ENCODE measurements at regions not wholly inside any gene's neighbourhood (a gene's known extent, or its start where the extent isn't known, plus 50 kb on each side); places are given as distances from the start of the nearest gene placed in this dataset.
"Not testable (repeated sequence)": the region's sequence is repeated elsewhere in the genome, so short reads cannot be mapped to it uniquely, and the experiment has no call there.

- WGBS, 5 donors: 69 to 92% (median 82%) methylated on average over 2 of the region's 2 CpGs
- intact Hi-C loops (cut with DNase I; ENCODE audit: low total_unique reads): no loop called here
Measured at GRCh38 chr2:63712748-63713147, 124.0 kb downstream of the MDH1 start.

GRCh38 chr2:63716146-63716545 lies 125.5 kb upstream of the UGP2 start:
- Histone ChIP-seq H3K9me3 (no peaks in the 10 kb centered on the region), H3K27me3 (replicated peaks in 1 of 7) (no peaks in the 10 kb centered on the region), H3K27ac (no peak overlapping the region), H3K4me3 (no peak overlapping the region), H3K4me1 (no peaks in the 10 kb centered on the region), H3K36me3 (no peaks in the 10 kb centered on the region)
- WGBS, 5 donors: 58 to 85% (median 77%) methylated on average over 2 of the region's 2 CpGs
- TF ChIP-seq CTCF (IDR thresholded peaks at IDR 0.05 in 8 of 11, conservative IDR thresholded peaks at IDR 0.05 in 3 of 11) (no peak), POLR2A (IDR thresholded peaks at IDR 0.05) (no peak), POLR2AphosphoS5 (IDR thresholded peaks at IDR 0.05) (no peak)
- intact Hi-C loops (cut with DNase I; ENCODE audit: low total_unique reads): no loop called here
- no peak for DNase-seq

More at GRCh38 chr2:63712748-63713147, 124.0 kb downstream of the MDH1 start:
- Histone ChIP-seq H3K27ac (no peak overlapping the region), H3K4me3 (no peak overlapping the region), H3K9me3 (no peaks in the 10 kb centered on the region), H3K4me1 (no peaks in the 10 kb centered on the region), H3K27me3 (replicated peaks in 1 of 7) (no peaks in the 10 kb centered on the region), H3K36me3 (no peaks in the 10 kb centered on the region)
- DNase-seq: no peak
- TF ChIP-seq POLR2A (IDR thresholded peaks at IDR 0.05) (no peak), CTCF (IDR thresholded peaks at IDR 0.05 in 8 of 11, conservative IDR thresholded peaks at IDR 0.05 in 3 of 11) (no peak), POLR2AphosphoS5 (IDR thresholded peaks at IDR 0.05) (no peak)

- WGBS, 5 donors: 72 to 95% (median 76%) methylated on average over 1 of the region's 1 CpG
- H3K4me1 ChIP-seq: no peaks in the 10 kb centered on the region
- H3K36me3 ChIP-seq: no peaks in the 10 kb centered on the region
- DNase-seq: no peak
- H3K27ac ChIP-seq: no peak overlapping the region
- no peaks in the 10 kb centered on the region for H3K27me3 ChIP-seq (replicated peaks in 1 of 7)
- no peaks in the 10 kb centered on the region for H3K9me3 ChIP-seq
- intact Hi-C loops (cut with DNase I; ENCODE audit: low total_unique reads): no loop called here
- no peak overlapping the region for H3K4me3 ChIP-seq
- TF ChIP-seq CTCF (IDR thresholded peaks at IDR 0.05 in 8 of 11, conservative IDR thresholded peaks at IDR 0.05 in 3 of 11) (no peak), POLR2A (IDR thresholded peaks at IDR 0.05) (no peak), POLR2AphosphoS5 (IDR thresholded peaks at IDR 0.05) (no peak)
Measured at GRCh38 chr2:63719052-63719451, 122.6 kb upstream of the UGP2 start.

GRCh38 chr2:63721082-63721424 lies 120.6 kb upstream of the UGP2 start:
- Histone ChIP-seq H3K9me3 (no peaks in the 10 kb centered on the region), H3K4me1 (no peaks in the 10 kb centered on the region), H3K27me3 (replicated peaks in 1 of 7) (no peaks in the 10 kb centered on the region), H3K36me3 (no peaks in the 10 kb centered on the region), H3K4me3 (no peak overlapping the region), H3K27ac (no peak overlapping the region)
- 84 to 95% (median 92%) methylated on average over 1 of the region's 1 CpG for WGBS, 5 donors
- no peak for DNase-seq
- intact Hi-C loops (cut with DNase I; ENCODE audit: low total_unique reads): no loop called here
- TF ChIP-seq POLR2AphosphoS5 (IDR thresholded peaks at IDR 0.05) (no peak), CTCF (IDR thresholded peaks at IDR 0.05 in 8 of 11, conservative IDR thresholded peaks at IDR 0.05 in 3 of 11) (no peak)

GRCh38 chr2:63722284-63722683 lies 119.4 kb upstream of the UGP2 start:
- H3K4me1 ChIP-seq; H3K27me3 ChIP-seq (replicated peaks in 1 of 7); H3K36me3 ChIP-seq; intact Hi-C loops (cut with DNase I; ENCODE audit: low total_unique reads); H3K4me3 ChIP-seq; H3K9me3 ChIP-seq; H3K27ac ChIP-seq; DNase-seq: not testable (repeated sequence)
- 95 to 100% (median 96%) methylated on average over 4 to 30 of the region's 37 CpGs; no CpG with 5 or more reads in 2 of the 5 donors for WGBS, 5 donors
